ENCODE measurements at regions not wholly inside any gene's neighbourhood (a gene's known extent, or its start where the extent isn't known, plus 50 kb on each side); places are given as distances from the start of the nearest gene placed in this dataset.

- no peak for DNase-seq (ENCODE audit: low spot score in 2 of 2, unreplicated experiment in 2 of 2)
- Mint-ChIP-seq H3K4me1 (peaks cover 6% of the 10 kb centered on the region), H3K4me3 (no peak overlapping the region), H3K27ac (peak overlapping the region; percentile 25), H3K9me3 (peaks cover 3% of the 10 kb centered on the region), H3K27me3 (ENCODE audit: low read depth) (peaks cover 2% of the 10 kb centered on the region), H3K36me3 (no peaks in the 10 kb centered on the region)
- TF ChIP-seq, protein P1, sequence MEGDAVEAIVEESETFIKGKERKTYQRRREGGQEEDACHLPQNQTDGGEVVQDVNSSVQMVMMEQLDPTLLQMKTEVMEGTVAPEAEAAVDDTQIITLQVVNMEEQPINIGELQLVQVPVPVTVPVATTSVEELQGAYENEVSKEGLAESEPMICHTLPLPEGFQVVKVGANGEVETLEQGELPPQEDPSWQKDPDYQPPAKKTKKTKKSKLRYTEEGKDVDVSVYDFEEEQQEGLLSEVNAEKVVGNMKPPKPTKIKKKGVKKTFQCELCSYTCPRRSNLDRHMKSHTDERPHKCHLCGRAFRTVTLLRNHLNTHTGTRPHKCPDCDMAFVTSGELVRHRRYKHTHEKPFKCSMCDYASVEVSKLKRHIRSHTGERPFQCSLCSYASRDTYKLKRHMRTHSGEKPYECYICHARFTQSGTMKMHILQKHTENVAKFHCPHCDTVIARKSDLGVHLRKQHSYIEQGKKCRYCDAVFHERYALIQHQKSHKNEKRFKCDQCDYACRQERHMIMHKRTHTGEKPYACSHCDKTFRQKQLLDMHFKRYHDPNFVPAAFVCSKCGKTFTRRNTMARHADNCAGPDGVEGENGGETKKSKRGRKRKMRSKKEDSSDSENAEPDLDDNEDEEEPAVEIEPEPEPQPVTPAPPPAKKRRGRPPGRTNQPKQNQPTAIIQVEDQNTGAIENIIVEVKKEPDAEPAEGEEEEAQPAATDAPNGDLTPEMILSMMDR (IDR thresholded peaks at IDR 0.05; ENCODE audit: unreplicated experiment) = no peak
These were observed 186.6 kb upstream of the ZNF608 start for GRCh38 chr5:124932791-124933600.

DNA sequence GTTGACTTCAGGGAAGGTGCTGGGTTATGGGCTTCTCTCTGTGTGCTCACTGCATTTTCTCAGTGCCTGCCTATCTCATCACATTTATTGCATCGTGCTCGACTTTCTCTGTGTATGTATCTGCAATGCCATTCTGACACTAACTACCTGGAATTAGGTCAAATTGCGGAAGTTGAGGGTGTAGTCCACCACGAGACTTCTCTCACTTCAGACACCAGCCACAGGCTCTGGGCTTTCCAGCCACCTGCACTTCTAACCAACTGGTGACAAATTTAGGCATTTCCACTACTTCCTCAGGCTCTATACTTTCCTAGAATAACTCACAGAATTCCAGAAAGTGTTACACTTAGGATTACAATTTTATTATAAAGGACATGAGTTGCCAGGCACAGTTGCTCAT, 188.6 kb upstream of the ZNF608 start:
- Mint-ChIP-seq H3K36me3 (no peaks in the 10 kb centered on the region), H3K4me1 (peaks cover 6% of the 10 kb centered on the region), H3K9me3 (peaks cover 3% of the 10 kb centered on the region), H3K27ac (no peak overlapping the region), H3K4me3 (no peak overlapping the region), H3K27me3 (ENCODE audit: low read depth) (no peaks in the 10 kb centered on the region)
- TF ChIP-seq, protein P1 (IDR thresholded peaks at IDR 0.05; ENCODE audit: unreplicated experiment) = no peak
- DNase-seq (ENCODE audit: low spot score in 2 of 2, unreplicated experiment in 2 of 2) = no peak

DNA sequence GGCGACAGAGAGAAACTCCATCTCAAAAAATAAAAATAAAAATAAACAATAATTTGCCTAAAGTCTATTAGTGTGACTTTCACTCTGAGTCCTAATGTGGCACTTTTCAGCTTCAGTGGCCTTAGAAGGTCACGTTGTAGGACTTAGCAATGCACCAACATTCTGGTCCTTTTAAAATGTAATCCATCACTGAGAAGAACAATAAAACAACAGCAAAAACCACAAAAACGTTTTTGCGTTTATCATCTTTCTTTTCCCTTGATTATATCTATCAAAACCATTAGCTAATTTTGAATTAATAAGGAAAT, 190.1 kb upstream of the ZNF608 start:
- H3K4me1 Mint-ChIP-seq = peaks cover 6% of the 10 kb centered on the region
- peaks cover 17% of the 10 kb centered on the region for H3K9me3 Mint-ChIP-seq
- H3K27ac Mint-ChIP-seq = no peak overlapping the region
- no peak for DNase-seq (ENCODE audit: low spot score in 2 of 2, unreplicated experiment in 2 of 2)
- no peaks in the 10 kb centered on the region for H3K27me3 Mint-ChIP-seq (ENCODE audit: low read depth)
- peaks cover 12% of the 10 kb centered on the region for H3K36me3 Mint-ChIP-seq
- H3K4me3 Mint-ChIP-seq = no peak overlapping the region
- TF ChIP-seq, protein P1 (IDR thresholded peaks at IDR 0.05; ENCODE audit: unreplicated experiment) = no peak

GRCh38 chr5:124941051-124942049, 194.9 kb upstream of the ZNF608 start:
- no peaks in the 10 kb centered on the region for H3K27me3 Mint-ChIP-seq (ENCODE audit: low read depth)
- H3K9me3 Mint-ChIP-seq = peaks cover 16% of the 10 kb centered on the region
- H3K4me3 Mint-ChIP-seq = no peak overlapping the region
- DNase-seq (ENCODE audit: low spot score in 2 of 2, unreplicated experiment in 2 of 2) = no peak
- peaks cover 12% of the 10 kb centered on the region for H3K36me3 Mint-ChIP-seq
- no peak overlapping the region for H3K27ac Mint-ChIP-seq
- TF ChIP-seq, protein P1 (IDR thresholded peaks at IDR 0.05; ENCODE audit: unreplicated experiment) = no peak
- peaks cover 3% of the 10 kb centered on the region for H3K4me1 Mint-ChIP-seq

GRCh38 chr5:124948062-124948753, 201.8 kb upstream of the ZNF608 start:
- DNase-seq (ENCODE audit: low spot score in 2 of 2, unreplicated experiment in 2 of 2) = no peak
- H3K27ac Mint-ChIP-seq = no peak overlapping the region
- H3K4me3 Mint-ChIP-seq = no peak overlapping the region
- peaks cover 28% of the 10 kb centered on the region for H3K4me1 Mint-ChIP-seq
- H3K9me3 Mint-ChIP-seq = no peaks in the 10 kb centered on the region
- H3K27me3 Mint-ChIP-seq (ENCODE audit: low read depth) = no peaks in the 10 kb centered on the region
- H3K36me3 Mint-ChIP-seq = no peaks in the 10 kb centered on the region
- TF ChIP-seq, protein P1 (IDR thresholded peaks at IDR 0.05; ENCODE audit: unreplicated experiment) = no peak
